H1 (cell line): ENCODE measurements at regions not wholly inside any gene's neighbourhood (a gene's known extent, or its start where the extent isn't known, plus 50 kb on each side); places are given as distances from the start of the nearest gene placed in this dataset.

Experiments
- BRCA1 ChIP-seq: IDR thresholded peaks from 2 replicates; pipeline ENCODE4 v1.6.1; 2012; ENCODE audit warnings: low read depth, low read length, improper control_type of control experiment
- EZH2 ChIP-seq: fragments of 200-600 bp; sonication (generic); IDR thresholded peaks from 2 replicates; pipeline ENCODE4 v1.7.1; 2012; ENCODE audit warnings: low read depth, mild to moderate bottlenecking, moderate library complexity, low read length, inconsistent platforms; ENCODE audit not compliant: severe bottlenecking
- ZNF274 ChIP-seq: IDR thresholded peaks from 2 replicates; pipeline ENCODE4 v1.7.0; 2012; ENCODE audit warnings: low read length, borderline replicate concordance; ENCODE audit errors: extremely low read depth

DNA sequence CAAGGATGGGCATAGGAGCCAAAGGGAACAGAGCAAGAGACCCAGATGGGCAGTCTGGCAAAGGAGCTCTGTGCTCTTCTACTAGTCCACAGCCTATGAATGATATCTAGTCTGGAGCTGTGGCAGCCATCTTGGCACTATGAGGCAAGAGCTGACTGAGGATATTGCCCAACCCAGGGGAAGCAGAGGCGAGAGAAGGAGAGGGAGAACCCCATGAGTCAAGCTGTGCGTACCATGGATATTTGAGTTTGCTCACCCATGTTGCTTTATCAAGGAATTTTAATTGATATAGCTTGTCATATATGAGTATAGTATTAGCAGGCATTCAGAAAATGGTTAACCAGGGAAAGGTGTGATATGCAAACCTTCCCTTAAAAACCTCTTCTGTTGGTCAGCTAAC lies 420.9 kb downstream of the PRDM2 start (continued):
- no peak for TF ChIP-seq ZNF274
- no peak for TF ChIP-seq BRCA1
- TF ChIP-seq EZH2: no peak
- TF ChIP-seq, all 59 proteins: peak for 0
